ENCODE measurements at regions not wholly inside any gene's neighbourhood (a gene's known extent, or its start where the extent isn't known, plus 50 kb on each side); places are given as distances from the start of the nearest gene placed in this dataset.
"Not testable (repeated sequence)": the region's sequence is repeated elsewhere in the genome, so short reads cannot be mapped to it uniquely, and the experiment has no call there.

DNA sequence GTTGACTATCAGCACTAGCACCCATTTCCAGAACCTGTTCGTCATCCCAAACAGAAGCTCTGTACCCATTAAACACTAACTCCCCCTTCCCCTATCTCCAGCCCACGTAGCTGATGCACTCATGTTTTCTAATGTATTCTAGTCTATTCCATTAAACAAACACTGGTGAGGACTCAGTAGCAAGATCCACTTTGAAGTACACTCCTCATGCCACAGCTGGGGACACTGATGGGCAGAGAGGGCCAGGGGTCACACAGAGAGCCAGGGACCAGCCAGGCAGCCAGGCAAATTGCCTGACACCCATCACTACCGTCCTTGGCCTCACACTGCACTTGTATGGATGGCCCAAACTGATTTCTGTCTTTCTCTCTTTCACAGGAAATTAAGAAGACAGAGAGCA, 269.9 kb upstream of the DIO3 start:
- intact Hi-C loops (cut with micrococcal nuclease) = no loop called here
- DNase-seq (no peak), ATAC-seq (no peak)

DNA sequence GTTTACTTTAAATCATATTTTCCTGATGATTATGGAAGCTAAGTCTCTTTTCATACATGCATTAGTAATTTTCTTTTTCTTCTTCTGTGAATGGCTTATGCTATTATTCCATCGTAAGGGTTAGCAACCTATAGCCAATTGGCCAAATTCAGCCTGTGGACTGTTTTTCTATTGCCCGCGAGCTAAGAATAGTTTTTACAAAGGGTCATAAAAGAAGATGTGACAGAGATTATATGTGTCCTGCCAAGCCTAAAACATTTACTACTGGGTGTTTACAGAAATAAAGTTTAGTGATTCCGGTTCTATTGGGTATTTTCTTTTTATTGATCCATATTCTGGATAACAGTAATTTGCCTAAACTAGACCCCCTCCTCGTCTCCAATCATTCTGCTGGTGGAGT, 268.8 kb upstream of the DIO3 start:
- ATAC-seq (no peak), DNase-seq (no peak)
- intact Hi-C loops (cut with micrococcal nuclease) = no loop called here

DNA sequence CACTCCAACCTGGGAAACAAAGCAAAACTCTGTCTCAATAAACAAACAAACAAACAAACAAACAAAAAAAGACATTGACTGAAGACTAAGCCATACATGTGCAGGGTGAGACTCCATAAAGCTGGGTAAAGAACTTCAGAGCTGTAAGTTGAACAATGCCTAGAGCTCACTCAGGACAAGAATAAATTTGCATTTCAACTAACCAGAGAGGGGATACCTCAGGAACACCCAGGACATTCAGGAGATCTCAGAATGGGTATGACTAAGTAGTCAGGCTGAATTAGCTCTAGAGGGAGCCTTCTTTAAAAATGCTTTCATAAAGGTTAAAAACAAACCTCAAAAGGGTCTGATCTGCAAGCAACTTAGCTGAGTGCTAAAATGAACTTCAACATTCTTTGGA, 267.7 kb upstream of the DIO3 start:
- ATAC-seq (no peak), DNase-seq (no peak)
- intact Hi-C loops (cut with micrococcal nuclease) = no loop called here

DNA sequence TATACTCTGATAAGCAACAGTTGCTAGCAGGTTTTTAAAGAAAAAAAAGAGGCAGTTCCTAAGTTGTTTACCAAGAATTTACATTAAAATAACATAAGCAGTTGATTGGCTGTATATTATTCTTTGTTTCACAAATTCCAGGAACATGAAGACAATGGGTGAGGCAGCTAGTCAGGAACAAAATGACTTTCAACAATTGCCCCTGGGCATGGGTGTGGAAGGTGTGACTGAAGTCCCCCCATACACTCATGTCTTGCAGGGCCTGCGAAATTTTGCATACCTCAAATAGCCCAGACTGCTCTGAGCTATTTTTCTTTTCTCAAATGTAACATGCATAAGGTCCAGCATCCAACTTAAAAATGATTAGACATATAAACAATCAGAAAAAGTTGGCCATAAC, 267.2 kb upstream of the DIO3 start:
- intact Hi-C loops (cut with micrococcal nuclease) = no loop called here
- ATAC-seq = no peak

DNA sequence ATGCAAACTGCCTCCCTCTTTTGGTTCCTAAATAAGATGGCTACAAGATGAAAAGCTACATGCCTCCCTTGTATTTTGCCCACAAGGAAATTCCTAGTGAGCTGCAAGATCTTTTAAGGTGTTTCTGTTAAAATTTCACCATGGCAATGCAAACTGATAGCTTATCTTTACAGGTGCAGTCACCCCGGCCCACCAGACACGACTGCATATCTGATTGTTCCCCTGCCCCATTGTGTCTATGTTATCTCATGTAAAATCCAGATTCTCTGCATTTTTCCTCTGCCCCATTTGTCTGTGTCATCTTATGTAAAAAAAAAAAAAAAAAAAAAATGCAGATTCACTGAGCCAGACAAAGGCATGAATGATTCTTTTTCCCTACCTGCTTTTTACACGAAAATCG, 261.5 kb upstream of the DIO3 start:
- ATAC-seq; DNase-seq; intact Hi-C loops (cut with micrococcal nuclease): not testable (repeated sequence)

More for the DNA sequence above, 267.2 kb upstream of the DIO3 start:
- no peak for DNase-seq

DNA sequence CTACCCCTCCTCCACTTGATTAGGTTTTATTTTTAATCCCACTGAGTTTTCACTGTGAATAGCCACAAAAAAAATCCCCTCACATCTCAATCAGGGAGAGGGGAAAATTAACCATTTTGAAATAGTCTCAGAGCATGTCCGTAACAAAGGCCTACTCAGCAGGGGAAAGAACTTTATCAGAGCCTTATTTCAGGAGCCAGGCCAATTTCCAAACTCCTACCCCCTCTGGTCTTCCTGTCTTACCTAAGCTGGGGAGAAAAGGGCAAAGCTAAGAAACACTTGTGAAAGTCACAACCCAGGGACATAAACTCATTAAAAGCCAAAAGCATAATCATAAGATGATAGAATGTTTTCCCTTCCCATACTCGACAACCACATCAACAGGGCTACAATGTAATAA, 260.3 kb upstream of the DIO3 start:
- ATAC-seq (no peak), DNase-seq (no peak)
- intact Hi-C loops (cut with micrococcal nuclease) = no loop called here

DNA sequence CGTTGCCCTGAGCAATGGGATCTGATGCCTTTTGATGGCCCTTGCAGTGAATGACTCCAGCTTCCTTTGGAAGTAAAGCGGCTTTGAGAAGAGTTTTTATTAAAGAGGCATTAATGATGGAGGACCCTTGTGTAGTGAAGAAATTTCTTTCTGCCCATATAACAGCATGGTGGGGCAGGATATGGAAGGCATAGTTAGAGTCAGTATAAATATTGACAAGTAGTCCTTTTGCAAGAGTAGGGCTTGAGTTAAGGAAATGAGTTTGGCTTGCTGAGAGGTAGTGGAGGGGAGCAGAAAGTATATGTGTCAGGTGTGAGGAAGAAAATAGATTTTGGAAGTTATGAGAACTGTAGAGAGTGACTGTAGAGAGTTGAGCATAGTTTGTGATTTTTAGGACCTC, 254.1 kb upstream of the DIO3 start:
- DNase-seq; intact Hi-C loops (cut with micrococcal nuclease); ATAC-seq: not testable (repeated sequence)

DNA sequence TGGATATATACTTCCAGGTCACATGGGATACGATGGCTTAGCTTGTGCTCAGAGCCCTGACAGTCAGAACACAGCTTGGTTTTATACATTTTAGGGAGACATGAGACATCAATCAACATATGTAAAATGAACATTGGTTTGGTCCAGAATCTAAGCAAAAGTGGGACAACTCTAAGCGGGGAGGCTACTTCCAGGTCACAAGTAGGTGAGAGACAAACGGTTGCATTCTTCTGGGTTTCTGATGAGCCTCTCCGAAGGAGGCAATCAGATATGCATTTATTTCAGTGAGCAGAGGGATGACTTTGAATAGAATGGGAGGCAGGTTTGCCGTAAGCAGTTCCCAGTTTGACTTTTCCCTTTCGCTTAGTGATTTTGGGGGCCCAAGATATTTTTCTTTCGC, 250.1 kb upstream of the DIO3 start:
- intact Hi-C loops (cut with micrococcal nuclease); ATAC-seq; DNase-seq: not testable (repeated sequence)

DNA sequence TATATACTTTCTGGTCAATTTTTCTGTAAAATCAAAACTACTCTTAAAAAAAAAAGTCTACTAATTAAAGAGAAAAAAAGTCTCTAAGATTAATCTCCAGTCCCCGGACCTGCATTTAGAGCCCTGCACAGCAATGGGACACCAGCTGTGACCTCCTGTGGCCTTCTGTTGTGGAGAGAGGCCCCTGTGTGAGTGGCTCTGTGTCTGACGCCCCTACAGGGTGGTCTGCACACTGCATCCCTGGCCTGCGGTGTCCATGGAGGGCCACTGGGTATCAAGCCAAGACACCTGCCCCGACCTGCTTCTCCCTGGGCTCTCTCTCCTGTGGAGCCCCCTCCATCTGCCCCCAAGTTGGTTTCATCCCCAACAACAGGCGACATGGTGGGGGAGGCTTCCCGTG, 248.0 kb upstream of the DIO3 start:
- intact Hi-C loops (cut with micrococcal nuclease) = no loop called here
- ATAC-seq (no peak), DNase-seq (no peak)

DNA sequence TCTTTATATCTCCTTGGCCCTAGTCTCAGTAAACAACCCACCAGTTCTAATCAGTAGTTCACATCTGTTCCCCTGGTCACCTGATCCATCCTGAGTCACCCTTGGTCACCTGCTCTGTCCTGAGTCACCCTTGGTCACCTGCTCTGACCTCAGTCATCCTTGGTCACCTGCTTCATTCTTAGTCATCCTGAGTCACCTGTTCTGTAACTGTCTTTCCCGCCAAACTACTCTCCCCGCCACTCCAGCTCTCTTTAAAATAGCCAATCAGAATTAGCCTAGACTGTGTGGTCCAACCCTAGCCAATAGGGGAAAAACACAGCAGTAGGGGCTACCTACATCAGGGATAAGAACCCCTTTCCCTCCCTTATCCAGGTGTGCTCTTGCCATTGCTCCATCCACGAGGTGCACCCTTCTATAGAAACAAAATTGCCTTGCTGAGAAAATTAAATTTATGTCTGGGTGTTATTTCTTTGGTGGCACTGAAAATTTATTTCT, 245.4 kb upstream of the DIO3 start:
- intact Hi-C loops (cut with micrococcal nuclease) = no loop called here

DNA sequence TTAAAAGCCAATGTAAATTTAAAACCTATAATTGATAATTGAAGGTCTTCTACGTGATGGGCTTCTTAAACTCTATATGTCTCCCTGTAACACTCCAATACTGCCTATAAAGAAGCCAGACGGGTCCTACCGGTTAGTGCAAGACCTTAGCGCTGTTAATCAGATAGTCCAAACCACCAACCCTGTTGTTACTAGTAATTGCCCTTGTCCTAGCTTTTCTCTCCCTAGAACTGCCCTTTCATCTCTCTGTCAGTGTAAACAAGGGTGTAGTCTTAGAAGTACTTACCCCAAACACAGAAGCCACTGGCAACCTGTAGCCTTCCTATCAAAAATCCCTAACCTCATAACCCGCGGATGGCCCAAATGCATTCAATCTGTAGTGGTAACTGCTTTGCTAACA, 243.0 kb upstream of the DIO3 start:
- no peak for ATAC-seq
- intact Hi-C loops (cut with micrococcal nuclease) = no loop called here

More for the DNA sequence above, 245.4 kb upstream of the DIO3 start:
- ATAC-seq (no peak), DNase-seq (no peak)

DNA sequence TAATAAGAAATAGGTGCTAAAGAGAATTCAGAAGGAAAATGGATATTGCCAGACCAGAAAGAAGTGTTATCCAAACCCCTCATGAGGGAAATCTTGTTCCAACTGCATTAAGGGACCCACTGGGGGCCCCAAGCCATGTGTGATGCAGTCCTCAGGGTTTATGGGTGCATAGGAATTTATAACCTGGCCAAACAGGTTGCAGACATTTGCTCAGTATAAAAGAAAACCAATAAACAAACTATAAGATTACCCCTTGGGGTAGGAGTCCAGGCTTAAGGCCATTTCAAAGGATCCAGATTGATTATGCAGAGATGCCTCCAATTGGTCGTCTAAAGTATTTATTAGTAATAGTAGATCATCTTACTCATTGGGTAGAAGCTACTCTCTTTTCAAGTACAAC, 240.9 kb upstream of the DIO3 start:
- intact Hi-C loops (cut with micrococcal nuclease) = no loop called here
- DNase-seq (no peak), ATAC-seq (no peak)

More for the DNA sequence above, 243.0 kb upstream of the DIO3 start:
- no peak for DNase-seq

DNA sequence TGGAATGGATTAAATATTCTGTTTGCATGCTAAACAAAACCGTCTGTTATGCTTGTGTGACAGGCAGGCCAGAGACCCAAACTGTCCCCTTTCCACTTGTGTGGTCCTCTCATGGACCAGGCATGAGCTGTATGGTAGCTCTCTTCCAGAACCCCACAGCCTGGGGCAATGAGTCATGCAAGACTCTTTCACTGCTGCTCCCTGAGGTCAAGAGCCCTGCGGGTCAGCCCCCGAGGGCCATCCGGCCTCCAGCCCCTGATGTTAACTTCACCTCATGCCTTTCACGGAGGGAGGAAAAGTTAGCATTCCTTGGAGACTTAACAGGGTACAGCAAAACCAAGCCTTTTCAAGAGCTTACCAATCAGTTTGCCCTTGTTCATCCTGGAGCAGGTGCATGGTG, 239.1 kb upstream of the DIO3 start:
- intact Hi-C loops (cut with micrococcal nuclease) = no loop called here
- ATAC-seq (no peak), DNase-seq (no peak)

DNA sequence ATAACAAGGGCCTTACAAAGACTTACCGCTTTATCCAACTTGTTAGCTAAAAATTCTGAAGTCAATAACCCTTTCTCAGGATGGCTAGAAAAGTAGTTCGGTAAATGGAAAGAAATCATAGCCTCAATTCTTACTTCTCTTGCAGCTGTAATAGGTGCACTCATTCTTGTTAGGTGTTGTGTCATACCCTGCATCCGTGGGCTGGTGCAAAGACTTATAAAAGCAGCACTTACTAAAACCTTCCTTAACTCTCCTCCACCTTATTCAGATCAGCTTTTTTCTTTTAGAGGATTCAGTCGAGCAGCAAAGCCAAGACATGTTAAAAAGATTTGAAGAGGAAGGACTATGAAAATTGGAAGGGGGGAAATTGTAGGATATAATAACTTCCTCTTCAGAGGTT, 238.2 kb upstream of the DIO3 start:
- ATAC-seq (no peak), DNase-seq (no peak)
- intact Hi-C loops (cut with micrococcal nuclease) = no loop called here

DNA sequence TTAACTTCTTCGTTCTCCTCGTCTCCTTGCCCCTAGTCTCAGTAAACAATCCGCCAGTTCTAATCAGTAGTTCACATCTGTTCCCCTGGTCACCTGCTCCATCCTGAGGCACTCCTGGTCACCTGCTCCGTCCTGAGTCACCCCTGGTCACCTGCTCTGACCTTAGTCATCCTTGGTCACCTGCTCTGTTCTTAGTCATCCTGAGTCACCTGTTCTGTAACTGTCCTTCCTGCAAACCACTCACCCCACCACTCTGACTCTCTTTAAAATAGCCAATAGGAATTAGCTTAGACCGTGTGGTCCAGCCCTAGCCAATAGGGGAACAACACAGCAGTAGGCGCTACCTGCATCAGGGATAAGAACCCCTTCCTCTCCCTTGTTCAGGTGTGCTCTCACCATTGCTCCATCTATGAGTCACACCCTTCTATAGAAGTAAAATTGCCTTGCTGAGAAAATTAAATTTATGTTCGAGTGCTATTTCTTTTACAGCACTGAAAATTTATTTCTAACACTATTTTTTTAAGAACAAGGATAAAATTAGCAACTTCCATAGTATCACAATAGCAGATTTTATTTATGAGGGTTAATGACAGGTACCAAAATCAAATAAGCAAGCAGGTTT, 237.6 kb upstream of the DIO3 start:
- DNase-seq; intact Hi-C loops (cut with micrococcal nuclease); ATAC-seq: not testable (repeated sequence)

DNA sequence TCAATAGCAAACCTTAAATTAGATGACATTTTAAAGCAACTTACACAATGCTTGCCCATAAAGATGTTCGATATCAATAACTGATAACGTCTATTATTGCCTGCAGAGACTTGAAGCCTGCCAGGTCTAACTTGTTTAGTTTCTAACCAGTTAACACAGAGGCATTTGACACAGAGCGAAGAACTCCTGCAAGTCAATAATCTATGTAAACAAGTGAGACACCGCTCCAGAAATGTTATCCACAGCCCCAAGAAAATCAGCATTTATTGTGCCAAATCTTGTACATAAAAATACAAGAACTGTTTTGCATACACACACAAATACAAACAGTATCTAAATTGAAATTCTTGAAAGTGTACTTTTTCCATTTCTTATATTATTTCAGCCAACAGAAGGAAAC, 236.0 kb upstream of the DIO3 start:
- DNase-seq = no peak

DNA sequence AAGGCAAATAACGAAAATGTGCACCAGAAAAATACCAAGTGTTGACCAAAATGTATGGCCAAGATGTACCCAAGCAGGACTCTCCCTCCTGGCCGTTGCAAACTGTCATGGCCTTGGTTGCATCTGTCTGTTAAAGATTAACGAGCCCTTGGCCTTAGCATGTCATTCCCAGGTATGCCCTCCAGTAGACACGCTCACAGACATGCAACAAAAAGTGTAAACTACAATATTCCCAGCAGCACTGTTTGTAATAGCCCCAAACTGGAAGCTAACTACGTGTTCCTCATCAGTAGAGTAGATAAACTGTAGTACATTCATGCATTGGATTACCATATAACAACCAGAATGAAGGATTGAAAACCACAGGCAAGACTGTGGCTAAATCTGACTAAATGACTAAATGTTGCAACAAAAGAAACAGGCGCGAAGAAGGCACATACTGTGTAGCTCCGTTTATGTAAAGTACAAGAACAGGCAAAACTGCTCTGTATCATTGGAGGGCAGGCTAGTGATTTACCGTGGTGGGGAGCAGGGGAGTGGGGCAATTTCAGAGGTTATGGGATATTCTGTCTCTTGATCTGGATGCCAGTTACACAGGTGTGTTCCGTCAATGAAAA, 232.8 kb upstream of the DIO3 start:
- ATAC-seq (no peak), DNase-seq (no peak)
- intact Hi-C loops (cut with micrococcal nuclease) = no loop called here

More for the DNA sequence above, 236.0 kb upstream of the DIO3 start:
- intact Hi-C loops (cut with micrococcal nuclease) = no loop called here
- no peak for ATAC-seq

DNA sequence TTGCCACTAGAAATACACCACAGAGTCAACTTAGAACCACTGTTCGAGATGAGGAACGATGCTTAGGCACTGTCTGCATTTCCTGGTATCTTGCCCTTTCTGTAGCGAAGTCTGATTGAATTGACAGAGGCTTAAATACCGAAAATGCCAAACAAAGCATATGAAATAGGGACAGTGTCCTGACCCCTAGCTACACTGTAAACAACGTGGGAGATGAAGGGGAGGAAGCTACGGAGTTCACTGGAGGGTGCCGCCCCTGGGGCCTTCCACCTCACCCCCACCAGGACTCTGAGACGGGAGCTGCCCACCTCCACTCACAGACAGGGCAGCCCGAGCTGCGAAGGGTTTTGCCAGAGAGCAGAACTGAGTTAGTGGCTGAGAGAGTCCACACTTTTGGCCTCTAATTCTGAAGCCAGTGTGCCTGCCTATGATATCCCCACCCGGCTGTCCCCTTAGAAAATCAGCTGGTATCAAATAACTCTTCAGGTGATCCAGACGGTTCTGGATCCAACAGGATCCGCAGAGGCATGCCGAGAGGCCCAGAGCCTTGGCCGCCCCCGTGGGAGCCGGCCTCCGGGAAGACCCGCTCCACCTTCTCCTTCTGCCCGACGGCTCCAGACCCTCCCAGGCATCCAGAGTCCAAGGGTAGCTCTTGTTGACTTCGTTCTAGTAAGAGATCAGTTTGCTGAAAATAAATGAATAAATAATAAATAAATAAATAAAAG, 230.7 kb upstream of the DIO3 start:
- ATAC-seq = no peak
- DNase-seq = no peak
- intact Hi-C loops (cut with micrococcal nuclease) = no loop called here

DNA sequence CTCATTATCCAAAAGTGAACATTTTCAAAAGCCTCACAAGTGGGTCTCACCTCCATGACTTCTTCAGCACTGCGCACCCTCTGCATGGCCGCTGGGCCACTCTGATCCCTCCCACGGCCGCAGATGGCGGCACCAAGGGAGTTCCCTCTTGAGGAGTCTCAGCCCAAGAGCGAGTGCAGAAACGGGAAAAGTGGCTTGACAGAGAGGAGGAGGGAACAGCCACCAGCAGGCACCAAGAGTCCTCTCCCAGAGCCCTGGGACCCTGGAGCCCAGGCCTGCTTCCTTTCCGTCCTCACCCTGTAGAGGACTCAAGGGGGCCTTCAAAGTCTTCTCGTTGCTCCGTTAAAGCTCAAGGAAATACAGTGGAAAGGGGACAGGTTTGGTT, 230.2 kb upstream of the DIO3 start:
- intact Hi-C loops (cut with micrococcal nuclease) = no loop called here
- no peak for ATAC-seq
- no peak for DNase-seq

DNA sequence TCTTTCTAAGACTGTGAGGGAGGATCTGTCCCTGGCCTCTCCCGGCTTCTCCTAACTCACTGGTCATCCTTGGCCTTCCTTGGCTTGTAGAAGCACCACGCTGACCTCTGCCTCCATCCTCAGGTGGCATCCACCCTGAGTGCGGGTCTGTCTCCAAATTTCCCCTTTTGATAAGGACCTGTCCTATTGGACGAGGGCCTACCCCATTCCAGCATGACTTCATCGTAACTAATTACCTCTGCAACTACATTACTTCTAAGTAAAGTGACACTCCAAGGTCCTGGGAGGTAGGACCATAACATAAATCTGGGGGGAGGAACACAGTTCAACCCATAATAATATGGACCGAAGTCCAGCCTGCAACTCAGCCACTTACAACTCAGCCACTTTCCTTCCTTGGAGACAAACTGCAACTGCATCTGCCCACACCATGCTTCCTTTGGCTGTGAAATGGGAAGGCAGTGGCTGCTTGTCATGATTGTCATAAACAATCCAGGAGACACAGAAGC, 229.6 kb upstream of the DIO3 start:
- ATAC-seq (no peak), DNase-seq (no peak)
- intact Hi-C loops (cut with micrococcal nuclease) = no loop called here
